ENCODE measurements at regions not wholly inside any gene's neighbourhood (a gene's known extent, or its start where the extent isn't known, plus 50 kb on each side); places are given as distances from the start of the nearest gene placed in this dataset.

- no peak overlapping the region for H3K4me3 ChIP-seq (ENCODE audit: low read depth, low read length)
- no peaks in the 10 kb centered on the region for H3K4me1 ChIP-seq (ENCODE audit: control insufficient read depth, insufficient read depth, low read length)
- POLR2A ChIA-PET, result no interaction called here
- no peak overlapping the region for H3K27ac ChIP-seq (ENCODE audit: extremely low read depth, low read depth, low read length)
- CTCF ChIA-PET, result no interaction called here
- no peaks in the 10 kb centered on the region for H3K9me3 ChIP-seq (ENCODE audit: control insufficient read depth, insufficient read depth, low read depth, low read length)
- TF ChIP-seq GLI4 (tag by site-specific recombination; IDR thresholded peaks at IDR 0.05), result no peak
- no peak for TF ChIP-seq ZNF768 (tag by site-specific recombination; IDR thresholded peaks at IDR 0.05)
- TF ChIP-seq ZNF394 (tag by site-specific recombination; IDR thresholded peaks at IDR 0.05; ENCODE audit: borderline replicate concordance), result no peak
- TF ChIP-seq ZNF501 (tag by site-specific recombination; IDR thresholded peaks at IDR 0.05), result no peak
- no peak for TF ChIP-seq ZBTB7A (tag by site-specific recombination; IDR thresholded peaks at IDR 0.05; ENCODE audit: low read depth)
- no peak for TF ChIP-seq ZBTB49 (tag by site-specific recombination; IDR thresholded peaks at IDR 0.05; ENCODE audit: low read depth)
- TF ChIP-seq GLIS2 (tag by site-specific recombination; IDR thresholded peaks at IDR 0.05), result no peak
- TF ChIP-seq ZNF433 (tag by site-specific recombination; IDR thresholded peaks at IDR 0.05; ENCODE audit: low read depth), result no peak
- no peak for TF ChIP-seq SALL2 (tag by site-specific recombination; IDR thresholded peaks at IDR 0.05; ENCODE audit: borderline replicate concordance)
- TF ChIP-seq PRDM10 (tag by site-specific recombination; IDR thresholded peaks at IDR 0.05), result no peak
- no peak for TF ChIP-seq EGR2 (tag by site-specific recombination; IDR thresholded peaks at IDR 0.05; ENCODE audit: low read depth)
- no peak for TF ChIP-seq ZNF488 (tag by site-specific recombination; IDR thresholded peaks at IDR 0.05)
- no peak for TF ChIP-seq ZNF561 (tag by site-specific recombination; IDR thresholded peaks at IDR 0.05; ENCODE audit: borderline replicate concordance)
- TF ChIP-seq ZEB2 (tag by site-specific recombination; IDR thresholded peaks at IDR 0.05), result no peak
- no peak for TF ChIP-seq AEBP2 (tag by site-specific recombination; IDR thresholded peaks at IDR 0.05; ENCODE audit: borderline replicate concordance)
- TF ChIP-seq ZSCAN18 (tag by site-specific recombination; IDR thresholded peaks at IDR 0.05), result no peak
- TF ChIP-seq ZNF623 (tag by site-specific recombination; IDR thresholded peaks at IDR 0.05), result no peak
- no peak for TF ChIP-seq ZNF280C (tag by site-specific recombination; IDR thresholded peaks at IDR 0.05)
- H3K36me3 ChIP-seq (ENCODE audit: control insufficient read depth in 2 of 2, insufficient read depth in 1 of 2, low read length in 2 of 2), result no peaks in the 10 kb centered on the region
Observed at GRCh38 chr5:127170918-127171600, 97.8 kb upstream of the C5orf63 start.

Measured in HEK293 (cell line).